ENCODE measurements at regions not wholly inside any gene's neighbourhood (a gene's known extent, or its start where the extent isn't known, plus 50 kb on each side); places are given as distances from the start of the nearest gene placed in this dataset.

DNA sequence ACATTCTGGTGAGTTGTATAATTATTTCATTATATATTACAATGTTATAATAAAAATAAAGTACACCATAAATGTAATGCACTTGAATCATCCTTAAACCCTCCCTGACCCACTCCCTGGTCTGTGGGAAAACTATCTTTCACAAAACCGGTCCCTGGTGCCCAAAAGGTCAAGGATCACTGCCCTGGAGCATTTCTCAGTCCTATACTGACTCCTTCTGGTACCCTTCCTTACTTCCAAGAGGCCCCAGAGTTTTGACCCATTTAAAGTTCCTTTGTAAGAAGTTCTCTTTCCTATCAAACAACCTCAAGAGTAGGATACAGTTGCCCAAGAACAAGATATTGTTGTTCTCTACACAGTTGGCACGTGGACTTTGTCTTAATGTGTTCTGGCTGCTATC is 88.9 kb upstream of the TRPM3 start:
- Mint-ChIP-seq H3K27me3 (ENCODE audit: unreplicated experiment) (no peaks in the 10 kb centered on the region), H3K36me3 (ENCODE audit: unreplicated experiment) (no peaks in the 10 kb centered on the region), H3K9me3 (ENCODE audit: unreplicated experiment) (peaks cover 2% of the 10 kb centered on the region), H3K4me1 (ENCODE audit: low read depth, unreplicated experiment) (no peaks in the 10 kb centered on the region), H3K4me3 (ENCODE audit: unreplicated experiment) (no peak overlapping the region), H3K27ac (ENCODE audit: unreplicated experiment) (no peak overlapping the region)
- no peak for DNase-seq
- TF ChIP-seq, protein P1, sequence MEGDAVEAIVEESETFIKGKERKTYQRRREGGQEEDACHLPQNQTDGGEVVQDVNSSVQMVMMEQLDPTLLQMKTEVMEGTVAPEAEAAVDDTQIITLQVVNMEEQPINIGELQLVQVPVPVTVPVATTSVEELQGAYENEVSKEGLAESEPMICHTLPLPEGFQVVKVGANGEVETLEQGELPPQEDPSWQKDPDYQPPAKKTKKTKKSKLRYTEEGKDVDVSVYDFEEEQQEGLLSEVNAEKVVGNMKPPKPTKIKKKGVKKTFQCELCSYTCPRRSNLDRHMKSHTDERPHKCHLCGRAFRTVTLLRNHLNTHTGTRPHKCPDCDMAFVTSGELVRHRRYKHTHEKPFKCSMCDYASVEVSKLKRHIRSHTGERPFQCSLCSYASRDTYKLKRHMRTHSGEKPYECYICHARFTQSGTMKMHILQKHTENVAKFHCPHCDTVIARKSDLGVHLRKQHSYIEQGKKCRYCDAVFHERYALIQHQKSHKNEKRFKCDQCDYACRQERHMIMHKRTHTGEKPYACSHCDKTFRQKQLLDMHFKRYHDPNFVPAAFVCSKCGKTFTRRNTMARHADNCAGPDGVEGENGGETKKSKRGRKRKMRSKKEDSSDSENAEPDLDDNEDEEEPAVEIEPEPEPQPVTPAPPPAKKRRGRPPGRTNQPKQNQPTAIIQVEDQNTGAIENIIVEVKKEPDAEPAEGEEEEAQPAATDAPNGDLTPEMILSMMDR (IDR thresholded peaks at IDR 0.05; ENCODE audit: partially characterized antibody, unreplicated experiment): no peak

DNA sequence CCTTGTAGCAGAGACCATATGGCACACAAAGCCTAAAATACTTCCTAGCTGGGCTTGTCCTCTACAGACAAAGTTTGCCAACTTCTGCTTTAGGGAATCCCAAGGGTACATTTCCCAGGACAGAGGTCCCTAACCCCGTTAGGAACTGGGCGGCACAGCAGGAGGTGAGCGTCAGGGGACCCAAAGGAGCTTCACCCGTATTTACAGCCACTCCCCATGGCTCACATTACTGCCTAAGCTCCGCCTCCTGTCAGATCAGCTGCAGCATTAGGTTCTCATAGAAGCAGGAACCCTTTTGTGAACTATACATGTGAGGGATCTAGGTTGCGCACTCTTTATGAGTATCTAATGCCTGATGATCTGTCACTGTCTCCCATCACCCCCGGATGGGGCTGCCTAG is 88.5 kb upstream of the TRPM3 start:
- DNase-seq: no peak
- Mint-ChIP-seq H3K36me3 (ENCODE audit: unreplicated experiment) (no peaks in the 10 kb centered on the region), H3K27me3 (ENCODE audit: unreplicated experiment) (no peaks in the 10 kb centered on the region), H3K4me1 (ENCODE audit: low read depth, unreplicated experiment) (no peaks in the 10 kb centered on the region), H3K27ac (ENCODE audit: unreplicated experiment) (no peak overlapping the region), H3K9me3 (ENCODE audit: unreplicated experiment) (peaks cover 2% of the 10 kb centered on the region), H3K4me3 (ENCODE audit: unreplicated experiment) (no peak overlapping the region)
- TF ChIP-seq, protein P1 (IDR thresholded peaks at IDR 0.05; ENCODE audit: partially characterized antibody, unreplicated experiment): no peak

DNA sequence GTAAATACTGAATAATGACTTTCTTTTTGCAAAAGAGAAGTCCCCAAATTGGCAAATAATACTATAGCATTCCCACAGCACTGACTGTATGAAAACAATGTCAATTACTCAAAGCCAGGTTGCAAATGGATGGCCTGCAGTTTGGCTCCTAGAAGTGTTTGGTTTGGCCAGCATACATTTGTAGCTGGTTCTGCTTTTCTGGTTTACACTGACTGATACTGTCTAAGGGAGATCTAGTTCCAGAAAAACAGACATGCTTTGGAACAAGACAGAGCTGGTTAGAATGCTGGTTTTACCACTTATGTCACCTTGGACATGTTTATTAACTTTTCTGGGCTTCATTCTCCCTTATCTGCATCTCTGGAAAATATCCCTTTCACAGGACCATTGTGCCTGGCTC is 81.5 kb upstream of the TRPM3 start:
- Mint-ChIP-seq H3K36me3 (ENCODE audit: unreplicated experiment) (no peaks in the 10 kb centered on the region), H3K27me3 (ENCODE audit: unreplicated experiment) (no peaks in the 10 kb centered on the region), H3K4me3 (ENCODE audit: unreplicated experiment) (no peak overlapping the region), H3K27ac (ENCODE audit: unreplicated experiment) (no peak overlapping the region), H3K4me1 (ENCODE audit: low read depth, unreplicated experiment) (no peaks in the 10 kb centered on the region), H3K9me3 (ENCODE audit: unreplicated experiment) (peaks cover 2% of the 10 kb centered on the region)
- TF ChIP-seq, protein P1 (IDR thresholded peaks at IDR 0.05; ENCODE audit: partially characterized antibody, unreplicated experiment): no peak
- no peak for DNase-seq

DNA sequence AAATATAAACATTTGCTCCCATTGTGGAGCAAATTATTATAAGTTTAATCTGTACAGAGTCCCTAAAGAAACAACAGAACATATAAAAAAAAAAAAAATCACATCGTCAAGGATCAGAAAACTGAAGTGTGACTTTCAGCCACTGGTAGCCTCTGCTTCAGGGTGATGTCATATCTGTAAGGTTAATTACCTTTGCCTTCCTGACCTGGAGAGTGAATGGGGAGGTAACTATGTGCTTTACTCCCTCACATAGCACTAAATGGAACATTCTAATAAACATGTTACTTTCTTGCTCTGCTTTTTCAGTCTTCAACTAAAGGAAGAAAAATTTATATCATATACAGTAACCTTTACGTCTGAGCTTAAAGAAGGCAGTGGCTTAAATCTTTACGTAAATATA is 70.3 kb upstream of the TRPM3 start:
- Mint-ChIP-seq H3K4me1 (ENCODE audit: low read depth, unreplicated experiment) (no peaks in the 10 kb centered on the region), H3K36me3 (ENCODE audit: unreplicated experiment) (no peaks in the 10 kb centered on the region), H3K4me3 (ENCODE audit: unreplicated experiment) (no peak overlapping the region), H3K27me3 (ENCODE audit: unreplicated experiment) (no peaks in the 10 kb centered on the region), H3K27ac (ENCODE audit: unreplicated experiment) (no peak overlapping the region), H3K9me3 (ENCODE audit: unreplicated experiment) (no peaks in the 10 kb centered on the region)
- TF ChIP-seq, protein P1 (IDR thresholded peaks at IDR 0.05; ENCODE audit: partially characterized antibody, unreplicated experiment): no peak
- no peak for DNase-seq

DNA sequence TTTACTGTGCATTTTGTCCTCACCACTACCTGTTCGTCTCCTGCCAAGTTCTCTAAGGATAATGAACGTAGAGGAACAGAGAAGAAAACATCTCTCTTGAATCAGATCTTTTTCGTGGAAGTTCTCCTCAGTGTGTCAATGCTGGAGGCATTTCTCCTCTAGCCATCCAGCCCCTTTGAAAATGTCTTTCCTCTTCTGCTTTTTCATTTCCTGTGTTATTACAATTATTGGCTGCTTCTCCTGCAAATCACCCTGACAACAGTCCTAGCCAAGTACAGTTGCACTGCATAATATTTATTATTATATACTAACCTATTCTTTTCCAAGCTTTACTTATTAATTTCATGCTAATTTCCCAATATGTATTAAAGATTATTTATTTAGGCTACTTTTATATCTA is 61.8 kb upstream of the TRPM3 start:
- Mint-ChIP-seq H3K36me3 (ENCODE audit: unreplicated experiment) (no peaks in the 10 kb centered on the region), H3K27me3 (ENCODE audit: unreplicated experiment) (no peaks in the 10 kb centered on the region)

More for the DNA sequence above, 61.8 kb upstream of the TRPM3 start:
- Mint-ChIP-seq H3K27ac (ENCODE audit: unreplicated experiment) (no peak overlapping the region), H3K4me3 (ENCODE audit: unreplicated experiment) (no peak overlapping the region), H3K4me1 (ENCODE audit: low read depth, unreplicated experiment) (peaks cover 2% of the 10 kb centered on the region), H3K9me3 (ENCODE audit: unreplicated experiment) (no peaks in the 10 kb centered on the region)
- no peak for DNase-seq
- TF ChIP-seq, protein P1 (IDR thresholded peaks at IDR 0.05; ENCODE audit: partially characterized antibody, unreplicated experiment): no peak
